GM23248 (cell line): ENCODE measurements at regions not wholly inside any gene's neighbourhood (a gene's known extent, or its start where the extent isn't known, plus 50 kb on each side); places are given as distances from the start of the nearest gene placed in this dataset.

Experiments used
- DNase-seq: peaks from one replicate; pipeline ENCODE4 v3.0.0-alpha.2; 2015
- H2AFZ ChIP-seq: fragments of 200-600 bp; sonication (generic); 2 replicates; pipeline ENCODE4 v1.6.1; 2016; ENCODE audit warnings: antibody characterized with exemption
- H3F3A ChIP-seq: fragments of 200-600 bp; sonication (generic); 2 replicates; pipeline ENCODE4 v1.6.1; 2016; ENCODE audit warnings: mild to moderate bottlenecking, antibody characterized with exemption, mixed run types; ENCODE audit not compliant: insufficient read depth
- H3K27ac ChIP-seq: fragments of 200-600 bp; sonication (generic); 2 replicates; pipeline ENCODE4 v1.5.1; 2016; ENCODE audit warnings: mild to moderate bottlenecking
- H3K27me3 ChIP-seq: fragments of 200-600 bp; sonication (generic); replicated peaks from 2 replicates; pipeline ENCODE4 v1.6.1; 2016; ENCODE audit warnings: mild to moderate bottlenecking; ENCODE audit not compliant: insufficient read depth
- H3K36me3 ChIP-seq: fragments of 200-600 bp; sonication (generic); 2 replicates; pipeline ENCODE4 v1.6.1; 2016; ENCODE audit warnings: low read depth, mild to moderate bottlenecking
- H3K4me1 ChIP-seq: fragments of 200-600 bp; sonication (generic); 2 replicates; pipeline ENCODE4 v1.6.1; 2016; ENCODE audit warnings: mild to moderate bottlenecking; ENCODE audit not compliant: insufficient read depth
- H3K4me2 ChIP-seq: fragments of 200-600 bp; sonication (generic); one replicate; pipeline ENCODE4 v1.6.1; 2016; ENCODE audit warnings: mild to moderate bottlenecking; ENCODE audit not compliant: unreplicated experiment
- H3K4me3 ChIP-seq: fragments of 200-600 bp; sonication (generic); 2 replicates; pipeline ENCODE4 v1.5.1; 2016; ENCODE audit warnings: mild to moderate bottlenecking
- H3K79me2 ChIP-seq: fragments of 200-600 bp; sonication (generic); 2 replicates; pipeline ENCODE4 v1.6.1; 2016; ENCODE audit warnings: mild to moderate bottlenecking; ENCODE audit not compliant: insufficient read depth
- H3K9ac ChIP-seq: fragments of 200-600 bp; sonication (generic); 2 replicates; pipeline ENCODE4 v1.6.1; 2016; ENCODE audit warnings: mild to moderate bottlenecking
- H3K9me2 ChIP-seq: fragments of 200-600 bp; sonication (generic); 2 replicates; pipeline ENCODE4 v1.6.1; 2016; ENCODE audit warnings: mixed run types, mild to moderate bottlenecking, moderate library complexity; ENCODE audit not compliant: insufficient read depth
- H3K9me3 ChIP-seq: fragments of 200-600 bp; sonication (generic); one replicate; pipeline ENCODE4 v1.6.1; 2017; ENCODE audit warnings: low read depth
- H4K20me1 ChIP-seq: fragments of 200-600 bp; sonication (generic); 2 replicates; pipeline ENCODE4 v1.6.0; 2016; ENCODE audit not compliant: insufficient read depth
- EZH2 ChIP-seq: fragments of 200-600 bp; sonication (generic); IDR thresholded peaks from 2 replicates; pipeline ENCODE4 v1.6.1; 2018; ENCODE audit warnings: antibody characterized with exemption, mild to moderate bottlenecking; ENCODE audit not compliant: insufficient read depth, poor library complexity, severe bottlenecking
- EZH2phosphoT487 ChIP-seq: fragments of 200-600 bp; sonication (generic); IDR thresholded peaks from 2 replicates; pipeline ENCODE4 v1.6.1; 2018; ENCODE audit warnings: antibody characterized with exemption, moderate library complexity, mild to moderate bottlenecking, low read depth; ENCODE audit not compliant: insufficient read depth
- WGBS, 2 experiments: methylation state at CpG; one replicate each; pipeline ENCODE4 v1.1.6; 2015 to 2017; ENCODE audit warnings: low lambda C conversion rate in 2 of 2, low coverage in 1 of 2; ENCODE audit errors: missing lambda C conversion rate in 2 of 2; 5-methylcytosine and 5-hydroxymethylcytosine counted together
- in situ Hi-C: fragments of 300-500 bp; cut with MboI; formaldehyde crosslinking; loops from 2 replicates; pipeline ENCODE4 v1.15.0; 2020

DNA sequence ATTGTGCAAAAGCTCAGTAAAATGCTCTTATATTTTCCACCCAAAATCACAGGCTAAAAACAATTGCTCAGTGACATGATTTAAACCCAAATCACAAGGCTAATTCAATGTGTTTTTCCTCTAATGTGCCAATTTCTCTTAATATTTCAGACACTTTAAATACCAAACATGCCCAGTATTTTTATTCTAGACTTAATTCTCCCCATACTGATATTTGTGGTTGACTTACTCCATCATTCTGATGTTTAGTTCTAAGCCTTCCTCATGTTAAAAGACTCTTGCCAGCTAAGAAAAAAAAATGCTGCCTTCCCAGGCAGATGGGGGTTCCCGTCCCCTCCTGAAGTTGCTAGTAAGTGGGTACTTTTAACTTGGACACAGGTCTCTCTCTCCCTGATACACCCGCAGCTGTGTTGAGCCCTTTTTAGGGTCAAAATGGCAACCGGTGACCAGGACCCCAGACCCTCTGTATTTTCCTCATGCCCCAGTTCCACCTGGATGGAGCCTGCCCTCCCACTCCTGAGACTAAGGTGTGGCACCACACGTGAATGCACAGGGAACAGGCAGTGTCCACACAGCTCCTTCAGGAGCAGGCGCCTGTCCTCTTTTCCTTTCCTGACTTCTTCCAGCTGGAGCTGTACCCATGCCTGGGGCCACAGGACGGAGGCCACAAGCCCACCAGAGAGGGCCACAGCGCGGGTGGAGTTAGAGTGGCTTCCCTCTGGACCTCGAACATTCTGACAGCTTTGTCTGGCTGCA lies 118.9 kb downstream of the RIPK4 start:
- H3K9ac ChIP-seq, result no peak overlapping the region
- 93 to 96% methylated on average over 9 of the region's 9 CpGs for WGBS, 2 experiments
- peak overlapping the region; percentile 32 for H3K4me2 ChIP-seq
- no peaks in the 10 kb centered on the region for H4K20me1 ChIP-seq
- peak overlapping the region; percentile 31; the same call in 1 of the 2 replicates for H3K27ac ChIP-seq
- TF ChIP-seq EZH2, result no peak
- TF ChIP-seq EZH2phosphoT487, result no peak
- H3K4me3 ChIP-seq, result no peak overlapping the region
- in situ Hi-C loops, result no loop called here
- H3K9me2 ChIP-seq, result no peaks in the 10 kb centered on the region
- H3K27me3 ChIP-seq, result no peaks in the 10 kb centered on the region
- peaks cover 28% of the 10 kb centered on the region for H3K4me1 ChIP-seq
- H3K79me2 ChIP-seq, result no peaks in the 10 kb centered on the region
- peaks cover 14% of the 10 kb centered on the region for H3F3A ChIP-seq
- H3K36me3 ChIP-seq, result no peaks in the 10 kb centered on the region
- H2AFZ ChIP-seq, result no peak overlapping the region
- no peaks in the 10 kb centered on the region for H3K9me3 ChIP-seq
- DNase-seq, result no peak

DNA sequence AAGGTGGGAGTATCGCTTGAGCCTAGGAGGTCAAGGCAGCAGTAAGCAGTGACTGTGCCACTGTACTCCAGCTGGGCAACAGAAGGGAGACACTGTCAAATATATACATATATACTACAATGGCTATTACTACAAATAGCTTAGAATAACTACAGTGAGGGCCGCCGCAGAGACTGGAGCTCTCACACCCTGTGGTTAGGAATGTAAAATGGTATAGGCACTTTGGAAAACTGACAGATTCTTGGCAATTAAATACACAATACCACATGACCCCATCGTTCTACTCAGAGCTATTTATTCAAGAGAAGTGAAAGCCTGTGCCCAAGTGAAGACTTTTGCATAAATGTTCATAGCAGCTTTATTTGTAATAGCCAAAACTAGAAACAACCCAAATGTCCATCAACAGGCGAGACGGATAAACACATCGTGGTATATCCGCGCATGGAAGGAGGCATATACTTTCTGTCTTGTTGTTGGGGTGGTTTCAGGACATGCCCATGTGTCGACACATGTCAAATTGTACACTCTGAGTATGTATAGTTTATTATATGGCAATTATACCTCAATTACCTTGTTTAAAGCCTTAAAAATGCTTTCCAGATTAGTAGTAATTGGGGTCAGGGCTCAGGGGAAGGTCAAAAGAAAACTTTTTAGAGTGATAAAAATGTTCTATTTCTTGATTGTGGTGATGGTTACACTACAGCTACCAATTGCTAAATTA lies 123.4 kb downstream of the RIPK4 start:
- Histone ChIP-seq H3K79me2 (no peaks in the 10 kb centered on the region), H3K4me3 (no peak overlapping the region), H3K36me3 (no peaks in the 10 kb centered on the region), H3K4me1 (peaks cover 31% of the 10 kb centered on the region), H3K9me2 (no peaks in the 10 kb centered on the region), H3K9me3 (no peaks in the 10 kb centered on the region), H3F3A (peaks cover 35% of the 10 kb centered on the region), H3K27me3 (no peaks in the 10 kb centered on the region), H3K27ac (no peak overlapping the region; the same call in 1 of the 2 replicates), H3K9ac (no peak overlapping the region), H4K20me1 (no peaks in the 10 kb centered on the region), H2AFZ (no peak overlapping the region), H3K4me2 (no peak overlapping the region)
- in situ Hi-C loops, result no loop called here
- no peak for TF ChIP-seq EZH2phosphoT487
- no peak for TF ChIP-seq EZH2
- WGBS, 2 experiments, result 89 to 90% methylated on average over 10 of the region's 10 CpGs
- no peak for DNase-seq

DNA sequence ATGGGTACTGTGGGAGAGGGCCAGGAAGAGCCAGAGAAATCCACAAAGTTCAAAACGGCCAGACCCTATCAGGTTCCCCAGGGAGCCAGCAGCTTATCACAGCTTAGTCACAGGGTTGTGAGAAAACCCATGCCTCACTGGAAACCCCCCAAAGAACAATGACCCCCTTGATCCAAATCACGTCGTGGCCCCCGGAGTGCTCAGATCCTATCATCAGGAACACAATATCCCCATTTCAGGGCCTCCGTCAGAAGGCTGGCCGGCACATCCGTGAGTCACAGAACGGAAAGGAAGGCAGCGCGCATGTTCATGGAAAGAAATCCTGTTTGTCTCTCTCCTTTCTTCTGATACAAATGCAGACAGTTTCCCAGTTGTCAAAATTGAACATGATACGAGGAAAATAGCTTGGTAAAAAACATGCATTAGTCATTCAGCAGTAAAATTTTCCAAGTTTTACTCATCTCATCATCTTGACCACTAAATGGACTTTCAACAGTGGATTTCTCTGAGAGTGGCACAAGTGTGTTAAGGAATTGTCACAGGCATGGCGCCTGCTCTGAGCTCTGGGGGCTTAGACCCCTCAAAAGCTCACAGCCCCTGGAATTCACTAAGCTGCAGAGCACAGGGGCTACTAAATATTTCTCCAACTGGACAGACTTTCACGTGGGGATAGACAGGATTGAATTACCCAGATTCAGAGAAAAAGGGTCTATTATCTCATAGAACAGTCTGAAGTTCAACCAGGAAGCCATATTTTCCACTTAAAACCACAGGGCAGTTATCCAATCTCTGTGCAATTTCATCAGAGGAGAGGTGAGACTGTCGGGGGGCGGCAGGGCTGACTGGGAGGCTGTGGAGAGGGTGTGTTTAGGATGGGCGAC lies 124.8 kb downstream of the RIPK4 start:
- H3K4me2 ChIP-seq, result peak overlapping the region; percentile 58
- TF ChIP-seq EZH2, result no peak
- no peak for TF ChIP-seq EZH2phosphoT487
- no peaks in the 10 kb centered on the region for H3K79me2 ChIP-seq
- no peaks in the 10 kb centered on the region for H3K9me2 ChIP-seq
- no peaks in the 10 kb centered on the region for H3K27me3 ChIP-seq
- H3K9me3 ChIP-seq, result no peaks in the 10 kb centered on the region
- DNase-seq, result peak; percentile 95
- in situ Hi-C loops, result no loop called here
- peak overlapping the region; percentile 80 for H3K9ac ChIP-seq
- H3K4me1 ChIP-seq, result peaks cover 27% of the 10 kb centered on the region
- no peaks in the 10 kb centered on the region for H4K20me1 ChIP-seq
- peaks cover 35% of the 10 kb centered on the region for H3F3A ChIP-seq
- peak overlapping the region; percentile 32 for H3K4me3 ChIP-seq
- H2AFZ ChIP-seq, result peak overlapping the region; percentile 66
- WGBS, 2 experiments, result 13 to 15% methylated on average over 16 of the region's 16 CpGs
- no peaks in the 10 kb centered on the region for H3K36me3 ChIP-seq
- H3K27ac ChIP-seq, result peak overlapping the region; percentile 96

DNA sequence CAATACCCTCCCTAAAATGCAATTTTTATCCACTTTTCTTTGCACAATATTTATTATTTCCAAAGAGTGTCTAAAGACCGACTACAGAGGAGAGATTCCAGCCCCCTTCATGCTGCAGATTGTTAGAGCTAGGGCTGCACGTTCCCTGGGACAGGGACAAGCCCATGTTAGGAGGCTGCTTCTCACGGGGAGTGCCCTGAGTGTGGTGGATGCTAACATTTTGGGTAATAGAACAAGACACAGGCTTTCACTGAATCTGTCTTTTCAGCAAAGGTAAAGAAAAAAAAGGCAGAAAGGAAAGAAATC lies 125.4 kb downstream of the RIPK4 start:
- H3F3A ChIP-seq, result peaks cover 35% of the 10 kb centered on the region
- no peaks in the 10 kb centered on the region for H3K36me3 ChIP-seq
- peaks cover 27% of the 10 kb centered on the region for H3K4me1 ChIP-seq
- H3K79me2 ChIP-seq, result no peaks in the 10 kb centered on the region
- no peaks in the 10 kb centered on the region for H4K20me1 ChIP-seq
- 37 to 48% methylated on average over 3 of the region's 3 CpGs for WGBS, 2 experiments
- no peaks in the 10 kb centered on the region for H3K9me2 ChIP-seq
- peak overlapping the region; percentile 66 for H2AFZ ChIP-seq
- no peaks in the 10 kb centered on the region for H3K9me3 ChIP-seq
- H3K4me2 ChIP-seq, result peak overlapping the region; percentile 58
- TF ChIP-seq EZH2phosphoT487 (no peak), EZH2 (no peak)
- H3K9ac ChIP-seq, result peak overlapping the region; percentile 80
- H3K27me3 ChIP-seq, result no peaks in the 10 kb centered on the region
- DNase-seq, result no peak
- peak overlapping the region; percentile 32 for H3K4me3 ChIP-seq
- in situ Hi-C loops, result no loop called here
- H3K27ac ChIP-seq, result peak overlapping the region; percentile 96
